ENCODE measurements at regions not wholly inside any gene's neighbourhood (a gene's known extent, or its start where the extent isn't known, plus 50 kb on each side); places are given as distances from the start of the nearest gene placed in this dataset.

GRCh38 chr20:39252035-39252434, 289.9 kb downstream of the DHX35 start:
- Histone ChIP-seq H3K79me1 (ENCODE audit: low read depth, low read length) (no peaks in the 10 kb centered on the region), H3K18ac (ENCODE audit: extremely low read depth, low read length) (no peak overlapping the region), H3K27me3 (replicated peaks in 1 of 4; ENCODE audit: control insufficient read depth in 3 of 4, extremely low read depth in 1 of 4, insufficient read depth in 3 of 4, low read length in 3 of 4) (no peaks in the 10 kb centered on the region), H2BK15ac (ENCODE audit: low read length) (no peak overlapping the region), H3K23ac (ENCODE audit: insufficient read length) (no peak overlapping the region), H3K56ac (replicated peaks; ENCODE audit: insufficient read length, low read depth, low read length) (no peak overlapping the region), H3K14ac (ENCODE audit: insufficient read length) (no peak overlapping the region), H3K4ac (replicated peaks; ENCODE audit: insufficient read length, low read depth, low read length) (no peak overlapping the region), H4K20me1 (replicated peaks in 1 of 2; ENCODE audit: control insufficient read depth in 1 of 2, insufficient read depth in 2 of 2, low read length in 2 of 2) (no peaks in the 10 kb centered on the region), H3K9ac (replicated peaks in 1 of 4; ENCODE audit: extremely low read depth in 1 of 4, low read depth in 3 of 4, low read length in 3 of 4) (no peak overlapping the region), H3K79me2 (ENCODE audit: control insufficient read depth in 1 of 2, insufficient read depth in 2 of 2, low read length in 2 of 2) (no peaks in the 10 kb centered on the region), H3K4me1 (replicated peaks in 1 of 4; ENCODE audit: control insufficient read depth in 3 of 4, insufficient read depth in 4 of 4, low read length in 3 of 4) (no peaks in the 10 kb centered on the region), H2AFZ (ENCODE audit: low read length) (no peak overlapping the region), H4K5ac (ENCODE audit: insufficient read length, low read depth, low read length) (no peak overlapping the region), H2BK120ac (replicated peaks; ENCODE audit: low read depth, low read length) (no peak overlapping the region), H2BK12ac (ENCODE audit: low read depth, low read length) (no peak overlapping the region), H2AK5ac (ENCODE audit: low read depth, low read length) (no peak overlapping the region), H2BK5ac (ENCODE audit: low read depth, low read length) (no peak overlapping the region), H3K9me3 (ENCODE audit: insufficient read depth in 2 of 2, low read depth in 1 of 2, low read length in 1 of 2) (no peaks in the 10 kb centered on the region), H3K27ac (ENCODE audit: low read depth, low read length) (no peak overlapping the region), H3K4me2 (ENCODE audit: insufficient read depth in 1 of 2, low read depth in 2 of 2, low read length in 2 of 2) (no peak overlapping the region), H2BK20ac (ENCODE audit: low read length) (no peak overlapping the region), H3K36me3 (ENCODE audit: control insufficient read depth in 2 of 4, insufficient read depth in 4 of 4, low read length in 3 of 4) (no peaks in the 10 kb centered on the region), H4K91ac (replicated peaks; ENCODE audit: insufficient read length, low read length) (no peak overlapping the region), H3K23me2 (ENCODE audit: low read depth, low read length) (no peaks in the 10 kb centered on the region), H3K4me3 (ENCODE audit: extremely low read depth in 1 of 4, insufficient read depth in 2 of 4, low read depth in 3 of 4, low read length in 4 of 4) (no peak overlapping the region), H4K8ac (ENCODE audit: extremely low read depth, insufficient read depth, low read length) (no peak overlapping the region)
- 87% methylated on average over 6 of the region's 6 CpGs; no CpG with 5 or more reads in 1 of the 2 experiments for WGBS, 2 experiments (ENCODE audit: extremely low coverage in 1 of 2, insufficient coverage in 1 of 2, insufficient read length in 1 of 2, insufficient replicate concordance in 2 of 2, low coverage in 1 of 2, low lambda C conversion rate in 2 of 2, missing lambda C conversion rate in 1 of 2)
- no peak for TF ChIP-seq CHD2 (IDR thresholded peaks at IDR 0.05; ENCODE audit: low read length)
- peak; percentile 55; the same call in 1 of the 2 replicates for TF ChIP-seq KDM1A (IDR thresholded peaks at IDR 0.05; ENCODE audit: borderline replicate concordance, low read length)
- ChIA-PET POLR2A (ENCODE audit: partially characterized antibody) (no interaction called here), CTCF (ENCODE audit: partially characterized antibody) (interaction anchor here (1.1 to 4.5 kb wide), 3 partner anchors 9 to 140 kb away, joined by 3 to 16 read pairs (median 6); no protein-coding TSS in a partner anchor)
- FAIRE-seq (no peak), DNase-seq (ENCODE audit: low read depth in 1 of 2, low spot score in 2 of 2) (no peak)
